Fibroblast of skin of right quadriceps (primary cell): ENCODE measurements at regions not wholly inside any gene's neighbourhood (a gene's known extent, or its start where the extent isn't known, plus 50 kb on each side); places are given as distances from the start of the nearest gene placed in this dataset.

Experiments used
- DNase-seq: peaks from one replicate; pipeline ENCODE4 v3.0.0-alpha.2; 2013

DNA sequence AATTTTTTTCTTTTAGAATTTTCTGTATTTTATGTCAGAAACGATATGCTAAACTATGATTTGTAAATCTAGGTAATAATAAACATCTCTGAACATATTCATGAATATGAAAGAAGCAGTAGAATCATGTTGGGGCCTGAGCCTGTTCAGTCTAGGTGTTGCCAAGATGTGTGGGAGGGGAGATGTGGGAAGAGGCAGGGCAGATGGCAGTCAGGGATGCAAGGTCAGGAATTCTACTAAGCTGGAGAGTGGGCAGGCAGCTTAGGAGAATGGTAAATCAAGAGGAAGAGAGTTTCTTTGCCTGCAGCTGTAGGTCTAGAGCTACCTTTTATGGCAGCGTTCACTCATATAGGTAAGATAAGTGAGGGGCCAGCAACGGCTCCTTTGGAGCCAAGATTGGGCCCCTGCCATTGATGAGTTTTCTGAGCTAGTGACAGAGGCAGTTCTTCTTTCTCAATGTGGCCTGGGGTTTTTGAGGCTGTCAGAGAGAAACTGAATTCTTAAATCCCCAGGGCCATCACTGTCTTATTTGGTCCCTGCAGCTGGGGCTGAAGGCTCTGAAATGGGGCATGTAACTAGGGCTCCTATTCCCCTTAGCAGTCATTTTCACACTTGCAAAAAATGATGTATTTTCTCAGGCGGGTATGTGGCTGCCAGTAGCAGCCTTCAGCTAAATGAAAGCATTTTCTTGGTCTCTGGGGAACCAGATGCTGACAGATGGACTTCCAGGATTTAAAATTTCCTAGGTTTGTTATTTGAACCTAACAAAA lies 232.8 kb downstream of the PIK3C3 start:
- DNase-seq, result peak; percentile 5

DNA sequence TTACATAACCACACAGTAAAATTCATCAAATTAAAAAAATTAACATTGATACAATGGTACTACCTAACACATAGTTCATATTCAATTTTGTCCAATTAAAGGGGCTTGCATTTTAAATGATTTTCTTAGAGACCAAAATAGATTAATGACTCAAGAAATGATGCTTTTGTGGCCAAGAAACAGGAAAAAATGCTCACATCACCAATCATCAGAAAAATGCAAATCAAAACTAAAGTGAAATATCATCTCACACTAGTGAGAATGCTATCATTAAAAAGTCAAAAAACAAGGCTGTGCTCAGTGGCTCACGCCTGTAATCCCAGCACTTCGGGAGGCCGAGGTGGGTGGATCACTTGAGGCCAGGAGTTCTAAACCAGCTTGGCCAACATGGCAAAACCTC lies 235.6 kb downstream of the PIK3C3 start:
- DNase-seq, result no peak

DNA sequence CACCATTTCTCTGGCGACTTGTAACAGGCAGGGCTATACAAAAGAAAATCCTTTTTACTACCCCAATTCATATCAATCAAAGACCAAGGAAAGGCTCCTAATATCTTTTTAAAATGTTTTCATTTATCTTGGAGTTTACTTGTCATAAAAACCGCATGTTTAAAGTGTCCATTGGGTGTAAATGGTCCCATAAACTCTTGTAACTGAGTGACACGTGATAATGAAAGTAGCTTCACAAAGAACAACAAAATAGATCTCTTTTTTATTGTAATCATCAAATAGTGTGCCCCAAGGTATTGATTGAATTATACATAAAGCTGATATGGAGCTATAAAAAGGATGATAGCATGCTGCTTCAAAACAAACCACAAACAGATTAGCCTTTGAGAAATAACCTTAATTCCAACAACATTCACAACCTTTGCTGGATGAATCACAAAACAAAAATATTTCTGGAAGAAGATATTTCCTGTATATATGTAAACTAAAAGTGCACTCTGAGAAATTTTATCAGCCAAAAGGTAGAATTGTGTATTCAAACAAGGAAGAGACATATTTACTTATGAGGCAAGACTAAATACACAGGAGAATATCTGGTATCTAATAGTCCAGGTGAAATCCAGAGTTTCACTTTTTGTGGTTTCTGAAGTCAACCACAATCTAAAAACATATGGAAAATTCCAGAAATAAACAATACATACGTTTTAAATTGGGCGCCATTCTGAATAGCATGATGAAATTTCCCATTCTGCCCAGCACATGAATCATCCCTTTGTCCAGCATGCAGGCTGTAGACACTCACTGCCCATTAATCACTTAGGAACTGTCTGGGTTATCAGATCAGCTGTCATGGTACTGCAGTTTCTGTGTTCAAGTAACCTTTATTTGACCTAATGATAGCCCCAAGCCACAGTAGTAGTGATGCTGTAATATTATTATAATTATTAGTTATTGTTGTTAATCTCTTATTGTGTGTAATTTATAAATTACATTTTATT lies 237.5 kb downstream of the PIK3C3 start:
- peak; percentile 9 for DNase-seq

DNA sequence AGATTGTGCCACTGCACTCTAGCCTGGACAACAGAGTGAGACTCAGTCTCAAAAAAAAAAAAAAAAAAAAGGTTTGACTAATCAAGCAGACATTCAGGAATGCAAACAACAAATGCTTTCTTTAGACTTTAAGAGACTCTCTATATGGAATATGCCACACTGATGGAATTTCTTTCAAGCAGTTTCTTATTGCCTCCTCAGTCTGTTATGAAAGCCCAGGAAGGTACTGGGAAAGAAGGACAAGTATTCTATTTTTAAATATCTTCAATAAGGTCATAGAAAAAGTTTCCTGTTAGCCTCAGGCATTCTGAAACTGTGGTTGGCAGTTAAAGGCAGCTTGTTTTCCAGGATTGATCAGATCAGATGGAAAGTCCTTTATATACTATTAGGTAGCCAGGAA lies 241.6 kb downstream of the PIK3C3 start:
- peak; percentile 4 for DNase-seq

DNA sequence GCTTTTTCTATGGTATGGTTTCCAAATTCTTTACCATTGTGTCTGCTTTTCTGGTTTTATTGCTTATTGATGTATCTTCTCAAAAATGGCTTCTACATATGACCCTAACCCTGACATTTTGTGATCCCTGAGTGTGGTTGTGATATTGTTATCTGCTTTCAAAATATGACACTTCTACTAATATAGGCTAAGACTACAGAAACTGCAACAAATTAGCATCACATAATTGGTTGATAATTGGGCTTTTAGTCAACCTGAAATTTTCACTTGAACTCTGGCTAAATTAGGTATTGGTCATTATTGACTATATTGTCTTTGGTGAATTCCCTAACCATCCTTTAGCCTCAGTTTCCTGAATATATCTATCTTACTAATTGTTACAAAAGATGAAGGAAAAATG lies 246.1 kb downstream of the PIK3C3 start:
- DNase-seq, result no peak

DNA sequence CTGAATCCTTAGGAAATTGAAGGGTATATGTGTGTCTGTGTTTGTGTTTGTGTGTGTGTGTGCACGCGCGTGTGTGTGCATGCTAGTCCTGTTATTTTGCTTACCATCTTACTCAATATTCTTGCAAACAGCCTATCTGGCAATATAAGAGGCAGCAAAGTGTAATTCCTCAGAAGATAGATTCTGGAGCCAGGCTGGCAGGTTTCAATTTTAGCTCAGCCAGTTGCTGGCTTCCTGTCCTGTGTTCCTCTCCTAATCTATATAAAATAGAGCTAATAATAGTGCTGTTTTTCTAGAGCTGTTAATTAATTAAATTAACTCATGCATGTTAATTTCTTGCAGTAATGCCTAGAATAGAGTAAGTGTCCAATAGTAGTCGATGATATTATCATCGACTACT lies 256.2 kb downstream of the PIK3C3 start:
- no peak for DNase-seq

DNA sequence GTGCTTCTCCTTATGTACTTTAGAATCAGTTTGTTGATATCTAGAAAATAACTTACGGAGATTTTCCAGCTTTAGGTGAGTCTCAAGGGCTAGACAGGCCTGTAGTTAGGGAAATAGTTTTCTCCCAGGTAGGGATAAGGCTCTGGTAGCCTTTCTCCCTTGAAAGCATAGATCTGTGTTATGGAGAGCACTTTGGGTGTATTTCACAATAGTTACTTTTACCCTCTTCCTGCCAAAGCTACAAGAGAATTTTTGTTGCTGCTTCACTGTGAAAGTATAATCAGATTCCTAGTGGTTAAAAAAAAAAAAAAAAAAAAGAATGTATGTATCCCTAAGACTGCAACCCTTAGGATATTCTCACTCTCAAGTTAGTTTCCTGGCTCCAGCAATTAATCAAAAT lies 267.5 kb downstream of the PIK3C3 start:
- DNase-seq, result no peak

DNA sequence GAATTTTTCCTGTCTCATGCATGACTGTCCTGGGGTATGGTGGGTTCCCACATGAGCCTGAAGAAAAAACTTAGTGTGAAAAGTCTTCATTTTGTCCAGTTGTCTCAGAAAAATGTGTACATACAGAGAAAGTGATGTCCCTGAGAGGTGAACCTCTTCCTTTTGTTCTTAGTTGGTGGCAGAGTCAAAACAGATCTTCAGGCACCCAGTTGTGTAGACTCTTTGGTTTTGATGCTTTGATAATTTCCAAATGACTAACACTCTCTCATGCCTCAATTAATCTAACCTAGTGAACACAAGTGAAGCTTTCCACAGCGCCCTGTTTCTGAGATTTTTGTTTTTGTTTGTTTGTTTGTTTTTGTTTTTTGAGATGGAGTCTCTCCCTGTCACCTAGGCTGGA lies 273.5 kb downstream of the PIK3C3 start:
- no peak for DNase-seq

DNA sequence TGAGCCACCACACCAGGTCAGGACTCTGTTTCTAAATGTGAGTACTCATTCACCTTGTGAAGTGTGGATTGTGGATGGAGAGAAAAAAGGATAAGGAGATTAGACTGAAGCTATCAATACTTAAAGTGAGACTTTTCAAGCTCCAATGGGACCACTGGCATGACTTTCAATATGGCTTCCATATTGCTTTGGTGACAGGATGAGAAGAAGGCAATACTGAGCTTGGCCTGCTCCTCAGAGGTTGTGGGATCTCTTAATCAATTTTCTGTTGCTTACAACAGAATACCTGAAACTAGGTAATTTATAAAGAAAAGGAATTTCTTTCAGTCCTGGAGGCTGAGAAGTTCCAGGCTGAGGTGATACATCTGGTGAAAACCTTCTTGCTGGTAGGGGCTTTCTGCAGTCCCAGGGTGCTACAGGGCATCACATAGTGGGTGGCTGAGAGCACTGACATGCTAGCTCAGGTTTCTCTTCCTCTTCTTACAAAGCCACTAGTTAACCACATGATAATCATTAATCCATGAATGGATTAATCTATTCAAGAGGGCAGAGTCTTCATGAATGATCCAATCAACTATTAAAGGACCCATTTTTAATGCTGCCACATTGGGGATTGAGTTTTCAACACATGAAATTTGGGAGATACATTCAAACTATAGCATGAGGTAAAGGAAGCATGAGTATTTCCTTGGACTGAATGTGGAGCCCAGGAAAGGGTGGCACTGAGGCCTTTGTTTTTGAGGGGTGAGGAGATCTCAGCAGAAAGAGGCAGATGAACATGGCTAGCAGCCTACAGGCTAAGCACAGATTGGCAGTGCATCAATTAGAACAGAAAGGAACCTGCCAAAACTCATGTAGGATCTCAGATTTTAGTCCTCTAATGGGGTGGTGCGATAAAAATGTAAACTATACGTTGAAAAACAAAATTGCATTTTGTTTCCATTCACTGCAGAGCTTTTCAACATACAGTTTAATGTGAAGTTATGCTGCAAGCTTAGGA lies 274.5 kb downstream of the PIK3C3 start:
- DNase-seq, result no peak

DNA sequence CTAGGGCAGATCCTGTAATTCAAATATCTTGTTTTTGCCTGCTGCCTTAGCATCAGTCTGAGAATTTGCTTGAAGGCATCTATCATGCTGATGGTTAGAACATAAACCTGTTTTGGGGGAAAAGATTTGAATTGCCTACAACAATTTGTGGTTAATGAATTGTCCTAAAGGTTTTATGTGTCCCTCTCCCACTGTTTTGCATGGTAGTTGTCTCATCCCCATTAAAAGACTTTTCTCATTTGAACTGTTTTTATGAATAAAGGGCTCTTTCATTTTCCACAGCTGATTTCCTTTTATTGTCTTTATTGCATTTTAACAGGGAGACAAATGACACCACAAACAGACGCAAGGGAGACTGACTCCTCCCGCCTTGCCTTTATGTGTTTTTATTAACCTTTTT lies 275.6 kb downstream of the PIK3C3 start:
- DNase-seq, result no peak

DNA sequence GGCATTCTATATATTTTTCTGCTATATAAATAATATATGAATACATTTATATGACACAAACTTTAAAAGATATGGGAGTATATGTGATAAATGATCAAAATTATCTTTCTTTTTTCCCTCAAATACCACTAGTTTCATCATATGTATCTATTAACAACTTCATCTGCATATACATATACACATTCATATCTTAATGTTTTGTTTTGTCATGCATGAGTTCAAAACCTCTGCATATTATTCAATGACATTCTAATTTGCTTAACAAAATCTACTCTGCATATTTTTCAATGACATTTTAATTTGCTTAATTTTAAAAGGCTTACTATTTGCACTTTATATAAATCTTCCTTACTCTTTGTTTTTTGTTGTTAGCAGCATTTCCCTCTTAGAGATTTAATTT lies 276.2 kb downstream of the PIK3C3 start:
- no peak for DNase-seq

DNA sequence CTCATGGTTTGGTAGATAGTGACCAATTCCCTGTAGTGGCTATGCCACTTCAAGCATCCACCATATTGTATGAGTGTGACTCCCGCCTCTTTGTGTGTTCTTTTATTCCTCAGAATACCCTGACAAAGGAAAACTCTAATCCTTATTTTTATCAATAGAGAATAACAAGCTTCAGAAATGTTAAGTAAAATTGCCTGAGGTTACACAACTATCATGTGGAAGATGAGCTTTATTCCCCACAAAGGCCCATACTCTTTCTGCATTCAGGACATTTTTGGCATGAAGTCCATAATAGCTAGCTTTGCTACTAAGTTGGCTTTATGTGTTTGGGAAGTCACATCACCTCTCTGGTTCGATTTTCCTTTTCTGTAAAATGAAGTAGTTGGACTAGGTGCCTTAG lies 276.8 kb downstream of the PIK3C3 start:
- no peak for DNase-seq

DNA sequence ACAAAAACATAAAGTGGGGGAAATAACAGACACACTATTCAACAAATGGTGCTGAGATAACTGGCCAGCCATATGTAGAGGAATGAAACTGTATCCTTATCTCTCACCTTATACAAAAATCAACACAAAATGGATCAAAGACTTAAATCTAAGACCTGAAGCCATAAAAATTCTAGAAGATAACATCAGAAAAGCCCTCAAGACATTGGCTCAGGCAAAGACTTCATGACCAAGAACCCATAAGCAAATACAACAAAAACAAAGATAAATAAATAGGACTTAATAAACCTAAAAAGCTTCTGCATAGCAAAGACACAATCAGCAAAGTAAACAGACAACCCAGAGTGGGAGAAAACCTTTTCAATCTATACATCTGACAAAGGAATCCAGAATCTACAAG lies 278.9 kb downstream of the PIK3C3 start:
- no peak for DNase-seq

DNA sequence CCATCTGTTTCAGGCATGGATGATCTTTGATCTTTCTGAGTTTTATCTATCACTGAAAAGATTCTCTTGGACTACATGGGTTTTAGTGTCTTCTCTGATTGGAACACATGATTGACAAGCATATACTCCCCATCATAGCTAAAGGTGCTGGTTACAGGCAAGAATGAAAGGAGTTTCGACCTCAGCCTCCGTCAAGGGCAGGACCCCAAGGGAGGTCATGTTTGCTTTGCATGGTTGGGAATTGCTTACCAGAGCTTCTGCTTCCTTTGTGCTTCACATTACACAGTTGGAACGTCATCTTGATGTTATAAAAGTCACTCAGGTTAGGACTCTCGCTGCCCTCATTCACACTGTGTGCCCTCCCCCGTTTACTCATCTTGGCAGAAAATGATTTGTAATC lies 287.7 kb downstream of the PIK3C3 start:
- DNase-seq, result no peak

DNA sequence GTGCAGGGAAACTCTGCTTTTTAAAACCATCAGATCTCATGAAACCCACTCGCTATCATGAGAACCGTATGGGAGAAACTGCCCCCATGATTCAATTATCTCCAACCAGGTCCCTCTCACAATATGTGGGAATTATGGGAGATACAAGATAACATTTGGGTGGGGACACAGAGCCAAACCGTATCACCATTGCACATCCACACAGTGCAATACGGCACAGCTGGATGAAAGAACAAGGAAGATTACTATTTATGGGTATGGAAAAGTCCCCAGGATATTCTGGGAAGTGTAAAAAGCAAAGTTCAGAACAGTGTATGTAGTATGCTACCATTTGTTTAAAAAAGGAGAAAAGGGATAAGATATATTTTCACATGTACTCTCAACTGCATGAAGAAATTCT lies 290.1 kb downstream of the PIK3C3 start:
- no peak for DNase-seq

DNA sequence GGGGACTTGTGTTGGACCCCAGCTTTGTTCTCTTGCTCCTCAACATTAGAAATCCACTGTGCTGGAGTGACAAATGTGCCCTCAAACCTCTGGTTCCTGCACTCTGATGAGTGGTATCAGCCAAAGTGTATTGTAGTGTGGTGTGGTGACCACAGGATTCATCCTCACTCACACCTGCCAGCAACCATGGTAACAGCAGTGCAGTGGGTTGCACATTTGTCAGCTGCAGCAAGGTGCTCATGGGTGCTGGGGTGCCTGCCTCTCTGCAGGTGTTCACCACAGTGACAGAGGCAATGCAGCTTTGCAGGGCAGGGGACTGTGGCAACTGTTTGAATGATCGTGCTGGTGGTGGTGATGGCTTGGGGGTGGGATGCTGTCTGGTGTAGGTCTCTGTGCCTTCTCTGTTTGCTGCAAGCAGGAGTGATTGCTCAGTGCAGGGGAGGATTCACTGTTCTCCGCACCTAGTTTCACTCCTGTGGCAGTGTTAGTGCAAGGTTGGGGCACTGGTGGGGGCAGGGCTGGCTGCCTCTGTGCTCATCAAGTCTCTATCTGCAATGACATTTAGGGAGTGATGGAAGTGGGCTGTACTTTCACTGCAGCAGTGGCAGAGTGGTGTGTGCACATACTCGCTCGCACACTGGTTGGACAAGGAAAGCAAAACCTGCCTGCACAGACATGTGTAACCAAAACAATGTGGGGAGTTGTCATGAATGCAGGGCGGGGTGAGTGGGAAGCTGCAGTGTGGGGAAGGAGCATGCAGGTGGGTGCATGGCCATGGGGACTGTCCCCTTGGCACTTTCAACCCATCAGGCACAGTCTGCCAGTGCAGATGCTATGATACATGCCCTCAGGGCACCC lies 301.1 kb downstream of the PIK3C3 start:
- no peak for DNase-seq

DNA sequence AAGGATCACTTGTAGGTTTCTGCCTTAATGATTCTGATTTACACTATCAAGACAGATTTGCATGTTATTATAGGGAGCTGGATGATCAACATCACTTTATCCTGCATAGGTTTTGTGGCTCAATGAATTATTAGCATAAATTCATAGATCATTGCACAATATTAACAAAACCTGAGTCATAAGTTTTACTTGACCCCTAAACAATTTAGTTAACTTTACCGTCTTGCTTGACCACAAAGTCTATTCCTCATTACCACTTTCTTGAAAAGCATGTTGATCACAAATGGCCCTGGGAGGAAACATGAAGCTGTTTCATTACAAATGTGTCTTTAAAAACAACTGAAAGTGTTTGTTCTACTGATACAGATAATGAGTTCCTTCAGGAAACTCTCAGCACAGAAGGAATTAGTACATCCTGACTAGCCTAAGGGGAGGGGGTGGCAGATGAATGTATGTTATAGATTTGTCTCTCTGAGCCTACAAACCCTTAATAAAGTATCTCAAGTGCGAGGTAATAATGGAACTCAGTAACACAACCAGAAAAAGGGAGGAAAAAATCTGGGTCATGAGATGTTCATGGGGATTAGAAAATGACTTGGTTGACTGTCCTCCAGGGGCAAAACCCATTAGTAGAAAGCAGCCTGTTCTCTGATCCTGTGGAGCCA lies 303.4 kb downstream of the PIK3C3 start:
- DNase-seq, result no peak

DNA sequence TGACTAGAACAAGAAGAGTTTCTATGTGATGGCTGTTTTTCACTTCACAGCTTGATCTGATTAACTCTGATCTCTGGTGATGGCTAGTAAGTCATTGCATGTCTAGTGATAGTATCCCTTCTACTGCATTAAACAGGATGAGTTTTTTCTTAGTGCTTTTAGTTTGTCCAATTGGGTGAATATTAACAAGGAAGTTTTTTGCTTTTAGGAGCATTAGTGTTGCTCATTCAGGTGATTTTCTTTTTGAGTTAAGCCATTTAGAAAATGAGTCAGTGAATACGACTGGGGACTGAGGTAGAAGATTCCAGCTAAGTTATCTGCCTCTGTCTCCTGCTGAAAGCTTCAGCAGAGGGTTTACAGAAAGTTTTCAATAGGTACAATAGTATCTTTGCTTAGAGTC lies 306.7 kb downstream of the PIK3C3 start:
- DNase-seq, result no peak

DNA sequence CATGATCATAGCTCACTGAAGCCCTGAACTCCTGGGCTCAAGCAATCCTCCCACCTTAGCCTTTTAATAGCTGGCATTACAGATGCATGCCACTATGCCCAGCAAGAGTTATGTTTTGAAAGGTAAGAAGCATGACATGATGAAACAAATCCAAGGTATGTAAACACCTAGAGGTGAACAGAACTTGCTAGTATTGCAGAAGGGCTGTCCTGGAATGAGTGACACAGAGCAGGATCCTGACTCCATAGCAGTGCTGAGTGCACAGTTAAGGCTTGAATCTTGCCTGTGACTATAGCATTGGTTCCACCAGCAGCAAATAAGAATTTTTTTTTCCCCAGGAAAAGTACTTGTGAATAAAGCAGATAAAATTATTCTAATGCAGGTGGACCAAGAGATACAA lies 309.5 kb downstream of the PIK3C3 start:
- no peak for DNase-seq

DNA sequence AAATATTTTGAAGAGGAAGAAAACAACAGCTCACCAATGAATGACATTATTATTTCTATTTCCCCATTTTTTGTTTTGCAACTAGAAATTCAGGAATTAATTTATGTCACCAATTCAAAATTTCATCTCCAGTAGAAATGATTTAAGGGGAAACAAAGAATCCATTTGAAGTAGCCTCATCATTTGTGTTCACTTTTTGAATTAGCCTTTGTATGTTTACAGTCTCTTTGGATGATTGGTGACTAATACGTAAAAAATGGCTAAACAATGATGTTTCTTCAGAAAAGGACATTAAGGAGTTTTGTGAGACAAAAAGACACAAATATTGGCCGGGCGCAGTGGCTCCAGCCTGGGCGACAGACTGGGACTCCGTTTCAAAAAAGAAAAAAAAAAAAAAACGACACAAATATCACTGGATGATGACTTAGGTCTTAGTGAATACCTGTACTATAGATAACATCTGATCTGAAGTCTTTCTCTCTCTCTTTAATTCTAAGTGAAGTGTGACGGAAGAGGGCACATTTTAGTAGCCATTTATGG lies 313.2 kb downstream of the PIK3C3 start:
- DNase-seq, result no peak

DNA sequence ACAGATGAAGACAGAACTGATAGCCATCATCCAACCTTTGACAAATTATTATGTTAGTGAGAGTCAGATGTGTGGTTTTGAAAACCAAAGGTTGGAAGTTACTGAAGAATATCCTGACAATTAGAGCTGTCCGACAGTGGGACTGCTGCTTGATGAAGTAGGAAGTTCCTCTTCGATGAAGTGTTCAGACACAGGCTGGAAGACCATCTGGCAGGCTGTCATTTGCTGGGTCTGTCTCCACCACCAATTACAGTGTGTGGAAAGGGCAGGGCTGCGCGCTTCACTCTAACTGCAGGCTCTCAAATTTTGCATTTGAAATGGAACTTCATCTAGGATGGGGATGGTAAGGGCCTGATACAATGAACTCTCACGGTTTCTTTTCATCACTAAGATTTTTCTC lies 313.8 kb downstream of the PIK3C3 start:
- no peak for DNase-seq
